H9 (cell line): ENCODE measurements at regions not wholly inside any gene's neighbourhood (a gene's known extent, or its start where the extent isn't known, plus 50 kb on each side); places are given as distances from the start of the nearest gene placed in this dataset.

ENCODE experiments used
- DNase-seq: peaks from one replicate; pipeline ENCODE4 v3.0.0-alpha.2; 2017
- H2AFZ ChIP-seq: one replicate; pipeline ENCODE4 v1.6.1; 2013; ENCODE audit warnings: mild to moderate bottlenecking, low read length, control low read depth, moderate library complexity
- H2AK5ac ChIP-seq: 2 replicates; pipeline ENCODE4 v1.6.1; 2013; ENCODE audit warnings: low read length, control low read depth, mixed read lengths; ENCODE audit not compliant: insufficient read length
- H2BK120ac ChIP-seq: one replicate; pipeline ENCODE4 v1.6.1; 2013; ENCODE audit warnings: low read depth, mild to moderate bottlenecking, low read length, control low read depth, inconsistent platforms; ENCODE audit not compliant: poor library complexity, severe bottlenecking
- H2BK12ac ChIP-seq: 2 replicates; pipeline ENCODE4 v1.6.1; 2013; ENCODE audit warnings: low read length, control low read depth, mixed read lengths, low read depth; ENCODE audit not compliant: insufficient read length
- H2BK15ac ChIP-seq: 2 replicates; pipeline ENCODE4 v1.6.1; 2013; ENCODE audit warnings: low read depth, low read length, control low read depth
- H2BK20ac ChIP-seq: one replicate; pipeline ENCODE4 v1.6.1; 2013; ENCODE audit warnings: low read depth, mild to moderate bottlenecking, low read length, control low read depth, inconsistent platforms; ENCODE audit not compliant: poor library complexity, severe bottlenecking
- H2BK5ac ChIP-seq: 2 replicates; pipeline ENCODE4 v1.6.1; 2013; ENCODE audit warnings: low read length, control low read depth, mixed read lengths; ENCODE audit not compliant: insufficient read length
- H3K14ac ChIP-seq: 2 replicates; pipeline ENCODE4 v1.6.1; 2013; ENCODE audit warnings: low read length, control low read depth; ENCODE audit not compliant: insufficient read depth
- H3K18ac ChIP-seq: 2 replicates; pipeline ENCODE4 v1.6.1; 2013; ENCODE audit warnings: low read depth, mild to moderate bottlenecking, mixed read lengths, low read length, control low read depth; ENCODE audit not compliant: insufficient read length
- H3K23ac ChIP-seq: 2 replicates; pipeline ENCODE4 v1.6.1; 2013; ENCODE audit warnings: low read length, control low read depth, mixed read lengths, low read depth; ENCODE audit not compliant: insufficient read length
- H3K23me2 ChIP-seq: 2 replicates; pipeline ENCODE4 v1.6.1; 2013; ENCODE audit warnings: low read depth, mild to moderate bottlenecking, mixed read lengths, low read length, control low read depth; ENCODE audit not compliant: insufficient read length, poor library complexity, severe bottlenecking
- H3K27ac ChIP-seq: 2 replicates; pipeline ENCODE4 v1.5.1; 2013; ENCODE audit warnings: low read length, control low read depth, mixed read lengths, low read depth; ENCODE audit not compliant: insufficient read length
- H3K27me3 ChIP-seq: 2 replicates; pipeline ENCODE4 v1.6.1; 2013; ENCODE audit warnings: low read length, control low read depth, inconsistent platforms; ENCODE audit not compliant: insufficient read depth
- H3K4ac ChIP-seq: 2 replicates; pipeline ENCODE4 v1.6.1; 2013; ENCODE audit warnings: low read depth, mild to moderate bottlenecking, control low read depth, inconsistent platforms, low read length, moderate library complexity
- H3K4me1 ChIP-seq: 2 replicates; pipeline ENCODE4 v1.6.1; 2013; ENCODE audit warnings: low read length, control low read depth, inconsistent platforms; ENCODE audit not compliant: insufficient read depth
- H3K4me2 ChIP-seq: 2 replicates; pipeline ENCODE4 v1.6.1; 2013; ENCODE audit warnings: low read length, control low read depth, mixed read lengths; ENCODE audit not compliant: insufficient read length, insufficient read depth
- H3K56ac ChIP-seq: 2 replicates; pipeline ENCODE4 v1.6.1; 2013; ENCODE audit warnings: low read depth, mild to moderate bottlenecking, mixed read lengths, low read length, control low read depth; ENCODE audit not compliant: insufficient read length
- H3K79me1 ChIP-seq: 2 replicates; pipeline ENCODE4 v1.6.1; 2013; ENCODE audit warnings: low read depth, mild to moderate bottlenecking, moderate library complexity, low read length, control low read depth, inconsistent platforms; ENCODE audit not compliant: insufficient read depth, poor library complexity, severe bottlenecking
- H3K79me2 ChIP-seq: 2 replicates; pipeline ENCODE4 v1.6.1; 2013; ENCODE audit warnings: low read length, control low read depth, inconsistent platforms; ENCODE audit not compliant: insufficient read depth
- H3K9ac ChIP-seq: 2 replicates; pipeline ENCODE4 v1.6.1; 2013; ENCODE audit warnings: low read length, control low read depth, mixed read lengths; ENCODE audit not compliant: insufficient read length; ENCODE audit errors: extremely low read depth
- H3K9me3 ChIP-seq: one replicate; pipeline ENCODE4 v1.6.1; 2013; ENCODE audit warnings: low read depth, low read length, inconsistent platforms; ENCODE audit not compliant: control insufficient read depth
- H3T11ph ChIP-seq: one replicate; pipeline ENCODE4 v1.6.1; 2013; ENCODE audit warnings: mild to moderate bottlenecking, low read length, control low read depth, inconsistent platforms
- H4K20me1 ChIP-seq: one replicate; pipeline ENCODE4 v1.6.1; 2013; ENCODE audit not compliant: control insufficient read depth, insufficient read length, insufficient read depth
- H4K5ac ChIP-seq: 2 replicates; pipeline ENCODE4 v1.6.1; 2013; ENCODE audit warnings: low read depth, mild to moderate bottlenecking, mixed read lengths, low read length, control low read depth; ENCODE audit not compliant: insufficient read length
- H4K8ac ChIP-seq: replicated peaks from 2 replicates; pipeline ENCODE4 v1.6.1; 2013; ENCODE audit warnings: low read length, control low read depth, mixed read lengths, low read depth; ENCODE audit not compliant: insufficient read length
- H4K91ac ChIP-seq: 2 replicates; pipeline ENCODE4 v1.6.1; 2013; ENCODE audit warnings: low read depth, mild to moderate bottlenecking, moderate library complexity, mixed read lengths, low read length, control low read depth; ENCODE audit not compliant: insufficient read length
- H3K27ac Mint-ChIP-seq, 3 experiments: 2 replicates in 2 of 3; 3 replicates in 1 of 3; pipeline ENCODE4 v1.8.0; 2020 to 2021; ENCODE audit warnings: mixed read lengths in 3 of 3, mild to moderate bottlenecking in 1 of 3, moderate library complexity in 1 of 3
- H3K27me3 Mint-ChIP-seq: 2 replicates; pipeline ENCODE4 v1.8.0; 2021; ENCODE audit warnings: low read depth, mild to moderate bottlenecking, moderate library complexity, mixed read lengths
- H3K36me3 Mint-ChIP-seq, 3 experiments: 2 replicates in 2 of 3; 3 replicates in 1 of 3; pipeline ENCODE4 v1.8.0; 2020 to 2021; ENCODE audit warnings: low read depth in 3 of 3, mixed read lengths in 3 of 3; ENCODE audit not compliant: insufficient read depth in 1 of 3
- H3K4me1 Mint-ChIP-seq, 2 experiments: 2 replicates each; pipeline ENCODE4 v1.8.0; 2020; ENCODE audit warnings: mixed read lengths in 2 of 2
- H3K4me3 Mint-ChIP-seq, 2 experiments: 2 replicates in 1 of 2; 3 replicates in 1 of 2; pipeline ENCODE4 v1.8.0; 2020 to 2021; ENCODE audit warnings: mild to moderate bottlenecking in 2 of 2, mixed read lengths in 2 of 2, moderate library complexity in 1 of 2
- H3K9me3 Mint-ChIP-seq, 2 experiments: 2 replicates in 1 of 2; 3 replicates in 1 of 2; pipeline ENCODE4 v1.8.0; 2020; ENCODE audit warnings: mild to moderate bottlenecking in 2 of 2, mixed read lengths in 2 of 2, moderate library complexity in 1 of 2
- WGBS: extraction: QIAGEN DNeasy Blood & Tissue Kit; methylation state at CpG from one replicate; pipeline ENCODE4 v1.1.7; 2013; ENCODE audit warnings: missing lambda C conversion rate, low lambda C conversion rate, mixed read lengths; ENCODE audit not compliant: insufficient read length; ENCODE audit errors: extremely low coverage; 5-methylcytosine and 5-hydroxymethylcytosine counted together
- TF ChIP-seq, protein P1 (sequence below): fragments of 200-600 bp; sonication (generic); conservative IDR thresholded peaks from 3 replicates; pipeline ENCODE4 v1.8.0; 2021; ENCODE audit warnings: antibody characterized with exemption, mild to moderate bottlenecking

DNA sequence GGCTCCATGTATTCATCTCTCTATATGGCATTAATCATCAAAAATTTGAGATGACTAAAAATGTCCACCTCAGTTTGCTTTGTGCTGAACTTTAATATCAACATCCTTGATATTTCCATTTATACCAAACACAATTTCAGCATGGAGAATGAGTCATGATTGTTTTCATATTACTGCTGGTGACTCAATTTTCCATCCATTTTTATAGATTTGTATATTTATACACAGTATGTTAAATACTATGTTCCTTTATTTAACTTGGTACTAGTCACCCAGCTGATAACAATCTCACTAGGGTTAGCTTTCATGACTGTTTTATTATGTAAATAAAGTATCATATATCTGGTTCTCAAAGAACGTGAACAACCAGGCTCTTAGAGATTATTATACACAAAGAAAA, 1255.1 kb downstream of the SLITRK1 start:
- no peak overlapping the region for H3K23ac ChIP-seq
- no peak overlapping the region for H3K4me3 Mint-ChIP-seq
- no peaks in the 10 kb centered on the region for H3K27me3 ChIP-seq
- H2AFZ ChIP-seq, result no peak overlapping the region
- no peaks in the 10 kb centered on the region for H3K23me2 ChIP-seq
- H2BK5ac ChIP-seq, result no peak overlapping the region
- H2BK15ac ChIP-seq, result no peak overlapping the region
- no peak overlapping the region for H4K8ac ChIP-seq
- no CpG with 5 or more reads among the region's 1 CpG for WGBS
- no peaks in the 10 kb centered on the region for H3K36me3 Mint-ChIP-seq
- no peaks in the 10 kb centered on the region for H4K20me1 ChIP-seq
- no peak overlapping the region for H4K5ac ChIP-seq
- H3K4me1 ChIP-seq, result no peaks in the 10 kb centered on the region
- H3K27ac ChIP-seq, result no peak overlapping the region
- no peak overlapping the region for H4K91ac ChIP-seq
- H3K56ac ChIP-seq, result no peak overlapping the region
- no peak overlapping the region for H2AK5ac ChIP-seq
- H3K27me3 Mint-ChIP-seq, result no peaks in the 10 kb centered on the region; the same call in 1 of the 2 replicates
- H3K4ac ChIP-seq, result no peak overlapping the region
- H3K79me1 ChIP-seq, result no peaks in the 10 kb centered on the region
- no peak overlapping the region for H2BK12ac ChIP-seq
- H2BK120ac ChIP-seq, result no peak overlapping the region
- no peaks in the 10 kb centered on the region for H3K9me3 ChIP-seq
- no peak overlapping the region for H3T11ph ChIP-seq
- H2BK20ac ChIP-seq, result no peak overlapping the region
- no peaks in the 10 kb centered on the region; a peak in 1 of 5 replicates for H3K9me3 Mint-ChIP-seq
- DNase-seq, result no peak
- H3K79me2 ChIP-seq, result no peaks in the 10 kb centered on the region
- H3K27ac Mint-ChIP-seq, result no peak overlapping the region
- H3K14ac ChIP-seq, result no peak overlapping the region
- TF ChIP-seq, protein P1, sequence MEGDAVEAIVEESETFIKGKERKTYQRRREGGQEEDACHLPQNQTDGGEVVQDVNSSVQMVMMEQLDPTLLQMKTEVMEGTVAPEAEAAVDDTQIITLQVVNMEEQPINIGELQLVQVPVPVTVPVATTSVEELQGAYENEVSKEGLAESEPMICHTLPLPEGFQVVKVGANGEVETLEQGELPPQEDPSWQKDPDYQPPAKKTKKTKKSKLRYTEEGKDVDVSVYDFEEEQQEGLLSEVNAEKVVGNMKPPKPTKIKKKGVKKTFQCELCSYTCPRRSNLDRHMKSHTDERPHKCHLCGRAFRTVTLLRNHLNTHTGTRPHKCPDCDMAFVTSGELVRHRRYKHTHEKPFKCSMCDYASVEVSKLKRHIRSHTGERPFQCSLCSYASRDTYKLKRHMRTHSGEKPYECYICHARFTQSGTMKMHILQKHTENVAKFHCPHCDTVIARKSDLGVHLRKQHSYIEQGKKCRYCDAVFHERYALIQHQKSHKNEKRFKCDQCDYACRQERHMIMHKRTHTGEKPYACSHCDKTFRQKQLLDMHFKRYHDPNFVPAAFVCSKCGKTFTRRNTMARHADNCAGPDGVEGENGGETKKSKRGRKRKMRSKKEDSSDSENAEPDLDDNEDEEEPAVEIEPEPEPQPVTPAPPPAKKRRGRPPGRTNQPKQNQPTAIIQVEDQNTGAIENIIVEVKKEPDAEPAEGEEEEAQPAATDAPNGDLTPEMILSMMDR, result no peak
- no peak overlapping the region for H3K9ac ChIP-seq
- no peak overlapping the region for H3K18ac ChIP-seq
- no peak overlapping the region for H3K4me2 ChIP-seq
- H3K4me1 Mint-ChIP-seq, result no peaks in the 10 kb centered on the region
